ENCODE measurements at regions not wholly inside any gene's neighbourhood (a gene's known extent, or its start where the extent isn't known, plus 50 kb on each side); places are given as distances from the start of the nearest gene placed in this dataset.

GRCh38 chr1:5585256-5585655, 407.0 kb downstream of the NPHP4 start:
- Histone ChIP-seq H2AFZ (ENCODE audit: low read depth, low read length, poor library complexity, severe bottlenecking) (no peak overlapping the region), H3K4me2 (ENCODE audit: low read length) (no peak overlapping the region), H3K4me1 (ENCODE audit: control insufficient read depth in 1 of 2, insufficient read depth in 2 of 2, low read length in 2 of 2) (no peaks in the 10 kb centered on the region), H3K27ac (ENCODE audit: low read depth, low read length) (no peak overlapping the region), H3K79me2 (ENCODE audit: insufficient read depth, low read length) (no peaks in the 10 kb centered on the region), H4K20me1 (ENCODE audit: insufficient read depth) (no peaks in the 10 kb centered on the region), H3K27me3 (ENCODE audit: insufficient read depth, low read length) (peaks cover 28% of the 10 kb centered on the region), H3K36me3 (ENCODE audit: control insufficient read depth in 1 of 2, insufficient read depth in 2 of 2, low read length in 2 of 2) (no peaks in the 10 kb centered on the region), H3K9me3 (ENCODE audit: control insufficient read depth in 1 of 2, insufficient read depth in 1 of 2, low read depth in 1 of 2, low read length in 2 of 2) (no peaks in the 10 kb centered on the region), H3K9ac (ENCODE audit: low read length) (no peak overlapping the region), H3K4me3 (replicated peaks in 1 of 2; ENCODE audit: low read depth in 1 of 2, low read length in 2 of 2) (no peak overlapping the region), H3K9me2 (ENCODE audit: insufficient read depth) (no peaks in the 10 kb centered on the region)
- no peak for DNase-seq (ENCODE audit: low read depth, low spot score)
- ChIA-PET RAD21 (ENCODE audit: low non-redundant PET in 1 of 2, low total read pairs in 2 of 2, uncharacterized antibody in 2 of 2, unreplicated experiment in 2 of 2) (no interaction called here), POLR2A (no interaction called here), CTCF (no interaction called here)
- no peak for ATAC-seq
- intact Hi-C loops (cut with micrococcal nuclease): no loop called here
- no TSS peak for BruUV-seq (replicated peaks)
- TF ChIP-seq EZH2phosphoT487 (IDR thresholded peaks at IDR 0.05; ENCODE audit: borderline replicate concordance): no peak
- TF ChIP-seq CBX3 (IDR thresholded peaks at IDR 0.05; ENCODE audit: low read depth): no peak

GRCh38 chr1:5580926-5581325, 411.3 kb downstream of the NPHP4 start:
- intact Hi-C loops (cut with micrococcal nuclease): no loop called here
- H3K4me3 ChIP-seq (replicated peaks in 1 of 2; ENCODE audit: low read depth in 1 of 2, low read length in 2 of 2): no peak overlapping the region
- H2AFZ ChIP-seq (ENCODE audit: low read depth, low read length, poor library complexity, severe bottlenecking): no peak overlapping the region
- peaks cover 40% of the 10 kb centered on the region for H3K27me3 ChIP-seq (ENCODE audit: insufficient read depth, low read length)
- no peaks in the 10 kb centered on the region for H3K9me2 ChIP-seq (ENCODE audit: insufficient read depth)
- ChIA-PET RAD21 (ENCODE audit: low non-redundant PET in 1 of 2, low total read pairs in 2 of 2, uncharacterized antibody in 2 of 2, unreplicated experiment in 2 of 2) (no interaction called here), POLR2A (no interaction called here), CTCF (no interaction called here)
- no peaks in the 10 kb centered on the region for H3K79me2 ChIP-seq (ENCODE audit: insufficient read depth, low read length)
- H3K4me1 ChIP-seq (ENCODE audit: control insufficient read depth in 1 of 2, insufficient read depth in 2 of 2, low read length in 2 of 2): no peaks in the 10 kb centered on the region
- no peaks in the 10 kb centered on the region for H4K20me1 ChIP-seq (ENCODE audit: insufficient read depth)
- H3K27ac ChIP-seq (ENCODE audit: low read depth, low read length): no peak overlapping the region
- H3K9ac ChIP-seq (ENCODE audit: low read length): no peak overlapping the region
- no peaks in the 10 kb centered on the region for H3K36me3 ChIP-seq (ENCODE audit: control insufficient read depth in 1 of 2, insufficient read depth in 2 of 2, low read length in 2 of 2)
- no peaks in the 10 kb centered on the region for H3K9me3 ChIP-seq (ENCODE audit: control insufficient read depth in 1 of 2, insufficient read depth in 1 of 2, low read depth in 1 of 2, low read length in 2 of 2)
- no peak for DNase-seq (ENCODE audit: low read depth, low spot score)
- BruUV-seq (replicated peaks): no TSS peak
- no peak for ATAC-seq
- no peak overlapping the region for H3K4me2 ChIP-seq (ENCODE audit: low read length)
- no peak for TF ChIP-seq CEBPB (IDR thresholded peaks at IDR 0.05; ENCODE audit: low read depth)
- TF ChIP-seq REST (IDR thresholded peaks at IDR 0.05; ENCODE audit: low read depth): no peak
- no peak for TF ChIP-seq ZBTB33 (IDR thresholded peaks at IDR 0.05; ENCODE audit: extremely low read depth, insufficient replicate concordance, low read length)
- TF ChIP-seq TCF7L2 (IDR thresholded peaks at IDR 0.05; ENCODE audit: borderline replicate concordance, extremely low read depth, insufficient read depth, insufficient read length): no peak
- no peak for TF ChIP-seq FOSL1 (IDR thresholded peaks at IDR 0.05; ENCODE audit: low read depth)
- no peak for TF ChIP-seq POLR2AphosphoS5 (IDR thresholded peaks at IDR 0.05; ENCODE audit: low read depth, low read length)
- TF ChIP-seq SRF (IDR thresholded peaks at IDR 0.05; ENCODE audit: low read depth): no peak
- no peak for TF ChIP-seq SIN3A (IDR thresholded peaks at IDR 0.05; ENCODE audit: low read depth)
- TF ChIP-seq ZFX (IDR thresholded peaks at IDR 0.05): no peak
- TF ChIP-seq EZH2phosphoT487 (IDR thresholded peaks at IDR 0.05; ENCODE audit: borderline replicate concordance): no peak
- no peak for TF ChIP-seq SP1 (IDR thresholded peaks at IDR 0.05; ENCODE audit: low read depth)
- no peak for TF ChIP-seq ATF3 (IDR thresholded peaks at IDR 0.05)
- no peak for TF ChIP-seq POLR2A (IDR thresholded peaks at IDR 0.05; ENCODE audit: borderline replicate concordance, extremely low read depth, insufficient read depth, insufficient read length)
- no peak for TF ChIP-seq EGR1 (IDR thresholded peaks at IDR 0.05; ENCODE audit: low read depth)
- TF ChIP-seq RAD21 (IDR thresholded peaks at IDR 0.05; ENCODE audit: low read depth): no peak
- no peak for TF ChIP-seq CBX3 (IDR thresholded peaks at IDR 0.05; ENCODE audit: low read depth)
- no peak for TF ChIP-seq YY1 (IDR thresholded peaks at IDR 0.05; ENCODE audit: extremely low read depth, insufficient replicate concordance, low read depth, low read length)
- TF ChIP-seq MAX (IDR thresholded peaks at IDR 0.05): no peak

Measured in HCT116 (cell line).